Tongue (tissue), 1 donor: ENCODE measurements at regions not wholly inside any gene's neighbourhood (a gene's known extent, or its start where the extent isn't known, plus 50 kb on each side); places are given as distances from the start of the nearest gene placed in this dataset.

Experiments used
- DNase-seq: peaks from one replicate; pipeline ENCODE4 v3.0.0-alpha.2; 2015

DNA sequence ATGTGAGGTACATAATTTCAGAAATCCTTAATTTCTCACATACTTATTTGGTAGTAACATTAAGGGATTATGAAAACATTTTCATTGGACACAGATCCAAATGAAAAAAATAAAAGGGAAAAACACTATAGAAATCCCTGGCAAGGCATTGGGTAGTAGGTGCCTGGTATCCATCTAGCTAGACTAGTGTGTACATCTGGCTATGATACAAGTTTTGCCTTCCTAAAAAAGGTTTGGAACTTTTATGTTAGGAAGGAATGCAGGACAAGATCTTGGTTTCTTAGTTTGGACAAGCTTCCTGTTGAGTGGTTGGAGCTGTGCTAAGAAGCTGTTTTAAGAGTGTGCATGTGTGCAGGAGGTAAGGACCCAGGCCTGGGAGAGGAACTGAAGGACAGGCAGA is 252.3 kb upstream of the GLI3 start:
- no peak for DNase-seq

GRCh38 chr7:42485301-42485766 is 248.3 kb upstream of the GLI3 start:
- peak; percentile 41 for DNase-seq

- DNase-seq = peak; percentile 51
Observed at GRCh38 chr7:42483886-42484285, 246.9 kb upstream of the GLI3 start.

- DNase-seq = peak; percentile 61
Observed at GRCh38 chr7:42479816-42480633, 243.0 kb upstream of the GLI3 start.

- DNase-seq = no peak
Observed at GRCh38 chr7:42479452-42479815, 242.4 kb upstream of the GLI3 start.

DNA sequence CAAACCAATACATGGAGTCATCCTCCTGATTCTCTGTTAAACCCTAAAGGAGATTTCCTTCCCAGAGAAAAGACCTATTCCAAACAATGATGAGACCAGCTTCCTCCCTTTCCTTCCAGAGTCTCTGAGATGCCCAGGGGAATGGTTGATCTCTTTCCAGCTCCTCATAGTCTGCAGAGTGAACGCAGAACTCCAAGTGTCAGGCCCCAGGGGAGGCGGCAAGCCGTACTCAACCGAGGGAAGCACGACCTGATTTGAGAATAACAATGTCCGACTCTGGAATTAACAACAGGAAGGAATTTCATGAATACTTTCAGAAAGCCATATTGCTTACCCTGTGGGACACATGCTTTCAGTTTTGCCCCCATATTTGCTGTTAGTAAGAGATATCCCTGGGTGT is 241.7 kb upstream of the GLI3 start:
- DNase-seq = no peak

DNA sequence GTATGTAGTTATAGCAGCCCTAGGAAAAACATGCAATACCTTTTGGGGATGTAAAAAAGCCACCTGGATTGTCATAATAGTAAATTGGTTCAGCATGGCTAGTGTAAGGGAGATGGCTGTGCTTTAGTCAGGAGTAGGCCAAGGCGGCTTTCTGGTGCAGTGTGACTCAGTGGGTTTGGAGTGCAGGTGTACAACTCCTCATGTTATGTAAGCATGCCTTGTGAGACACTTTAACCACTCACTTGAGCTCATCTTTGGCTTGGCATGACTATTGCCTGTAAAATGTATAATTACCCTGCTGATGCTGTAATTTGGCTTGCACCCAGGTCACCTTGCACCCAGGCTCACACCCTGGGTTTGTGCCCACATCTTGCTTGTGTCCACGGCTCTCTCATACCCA is 239.2 kb upstream of the GLI3 start:
- no peak for DNase-seq

GRCh38 chr7:42475082-42475481 is 238.1 kb upstream of the GLI3 start:
- DNase-seq = no peak

- DNase-seq = no peak
Observed at GRCh38 chr7:42473099-42473498, 236.1 kb upstream of the GLI3 start.

GRCh38 chr7:42471573-42472174 is 234.7 kb upstream of the GLI3 start:
- DNase-seq = no peak

DNA sequence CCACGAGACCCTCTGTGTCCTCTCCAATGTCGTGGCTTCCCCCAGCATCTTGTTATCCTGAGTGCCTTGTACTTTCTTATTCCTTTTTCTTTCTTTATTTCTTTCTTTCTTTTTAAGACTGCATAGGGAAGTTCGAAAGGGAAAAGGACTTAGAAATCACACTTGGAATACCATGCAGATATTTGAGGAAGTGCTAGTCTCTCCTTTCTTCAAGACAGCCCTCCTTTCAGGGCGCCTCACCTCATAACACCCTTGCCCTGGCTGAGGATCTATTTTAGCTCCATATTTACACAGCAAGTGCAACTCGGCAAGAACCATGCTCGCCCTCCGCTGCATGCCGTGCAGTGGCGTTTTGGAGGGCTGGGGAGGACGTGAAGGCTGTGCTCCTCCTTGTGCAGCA is 232.3 kb upstream of the GLI3 start:
- DNase-seq = no peak

- DNase-seq = no peak
Observed at GRCh38 chr7:42468471-42468870, 231.5 kb upstream of the GLI3 start.

DNA sequence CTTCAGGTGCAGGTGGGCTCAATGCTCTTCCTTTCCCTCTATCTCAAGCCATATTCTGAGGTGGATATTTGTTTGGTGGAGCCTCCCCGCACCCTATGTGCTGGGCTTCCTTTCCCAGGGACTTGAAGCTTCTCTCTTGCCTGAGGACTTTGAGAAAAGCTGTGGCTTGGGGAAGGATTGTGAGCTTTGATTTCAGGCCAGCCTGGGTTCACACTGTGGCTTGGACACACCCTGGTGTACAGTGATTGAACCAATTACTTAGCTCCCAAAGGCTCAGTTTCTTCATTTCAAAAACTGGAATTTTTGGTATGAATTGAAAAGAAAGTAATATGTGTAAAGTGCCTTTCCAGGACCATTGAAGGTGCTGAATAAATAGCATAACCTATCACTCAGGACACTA is 224.5 kb upstream of the GLI3 start:
- no peak for DNase-seq

DNA sequence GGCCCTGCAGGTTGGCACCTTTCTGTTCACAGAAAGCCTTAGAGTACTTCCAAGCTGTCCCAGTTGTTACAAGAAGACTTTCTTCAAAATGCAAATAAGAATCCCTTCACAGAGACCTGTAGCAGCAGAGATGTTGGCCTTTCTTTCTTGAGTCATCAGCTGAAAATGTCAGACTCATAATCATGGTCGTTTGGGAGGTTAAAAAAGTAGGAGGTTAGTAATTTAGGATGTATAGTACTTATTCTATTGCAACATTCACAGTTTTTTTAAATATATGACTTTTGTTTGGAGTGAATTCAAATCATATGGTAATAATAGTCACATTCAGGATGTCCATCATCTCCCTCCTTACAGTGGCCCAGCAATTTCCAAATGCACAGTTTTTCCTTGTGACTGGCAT is 223.9 kb upstream of the GLI3 start:
- no peak for DNase-seq

- DNase-seq = no peak
Observed at GRCh38 chr7:42460148-42460547, 223.1 kb upstream of the GLI3 start.

- no peak for DNase-seq
Observed at GRCh38 chr7:42457663-42458062, 220.7 kb upstream of the GLI3 start.

DNA sequence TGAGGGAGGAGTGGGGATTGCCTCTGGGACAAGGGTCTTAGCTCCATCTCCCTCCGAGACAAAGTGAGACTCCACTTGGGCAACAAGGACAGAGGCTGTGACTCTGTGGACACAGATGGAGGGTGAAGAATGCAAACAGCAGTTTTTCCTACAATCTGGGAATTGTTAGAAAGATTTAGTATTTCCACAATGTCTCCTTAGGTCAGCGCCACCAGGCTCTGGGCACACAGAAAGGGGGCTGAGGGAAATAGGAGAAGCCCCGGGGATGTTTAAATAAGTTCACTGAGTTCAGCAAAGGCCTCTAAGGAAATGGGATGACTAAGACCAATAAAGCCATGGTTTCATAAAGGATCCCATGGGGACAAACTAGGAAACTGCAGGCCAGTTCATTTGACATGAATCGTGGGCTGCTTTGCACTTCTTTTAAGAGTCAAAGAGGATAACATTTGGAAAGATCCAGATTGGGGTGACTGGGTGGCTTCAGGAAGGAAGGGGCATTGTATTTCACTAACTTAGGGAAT is 219.8 kb upstream of the GLI3 start:
- DNase-seq = no peak

- no peak for DNase-seq
Observed at GRCh38 chr7:42456267-42456666, 219.3 kb upstream of the GLI3 start.

GRCh38 chr7:42453931-42454361 is 216.9 kb upstream of the GLI3 start:
- DNase-seq = peak; percentile 84

GRCh38 chr7:42452356-42452755 is 215.3 kb upstream of the GLI3 start:
- DNase-seq = no peak

DNA sequence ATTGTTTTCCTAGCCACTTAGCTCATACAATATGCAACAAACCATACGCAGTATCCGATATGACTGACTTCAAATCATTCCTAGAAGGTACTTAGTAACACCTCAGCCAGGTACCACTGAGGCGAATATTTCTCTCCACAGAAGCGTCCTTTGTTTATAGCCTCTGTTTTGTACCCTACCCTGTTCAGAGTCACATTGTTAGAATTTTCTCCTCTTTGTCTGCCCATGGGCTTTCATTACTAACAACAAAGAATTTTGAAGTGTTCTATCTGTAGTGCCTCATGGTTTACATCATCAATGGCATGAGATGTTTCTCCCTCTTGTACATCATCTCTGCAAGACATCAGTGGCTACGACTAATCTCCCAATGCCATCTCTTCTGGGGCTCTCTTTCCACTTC is 212.4 kb upstream of the GLI3 start:
- DNase-seq = no peak

DNA sequence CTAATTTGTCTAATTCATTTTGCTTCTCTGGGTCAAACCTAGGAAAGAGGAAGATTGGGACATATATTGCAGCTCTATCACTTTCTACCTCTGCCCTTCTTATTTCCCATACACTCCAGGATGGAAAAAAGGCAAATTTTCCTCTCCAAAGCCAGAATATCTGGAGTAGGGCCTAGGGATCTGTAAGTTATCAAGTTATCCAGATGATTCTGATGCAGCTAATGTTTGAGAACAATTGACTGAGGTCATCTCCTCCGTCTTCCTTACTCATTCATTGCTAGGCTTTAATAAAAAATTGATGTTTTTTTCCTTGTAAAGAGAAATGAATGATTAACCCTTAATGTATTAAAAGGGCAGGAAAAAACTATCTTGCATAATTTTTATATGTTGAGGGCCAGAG is 211.9 kb upstream of the GLI3 start:
- no peak for DNase-seq

DNA sequence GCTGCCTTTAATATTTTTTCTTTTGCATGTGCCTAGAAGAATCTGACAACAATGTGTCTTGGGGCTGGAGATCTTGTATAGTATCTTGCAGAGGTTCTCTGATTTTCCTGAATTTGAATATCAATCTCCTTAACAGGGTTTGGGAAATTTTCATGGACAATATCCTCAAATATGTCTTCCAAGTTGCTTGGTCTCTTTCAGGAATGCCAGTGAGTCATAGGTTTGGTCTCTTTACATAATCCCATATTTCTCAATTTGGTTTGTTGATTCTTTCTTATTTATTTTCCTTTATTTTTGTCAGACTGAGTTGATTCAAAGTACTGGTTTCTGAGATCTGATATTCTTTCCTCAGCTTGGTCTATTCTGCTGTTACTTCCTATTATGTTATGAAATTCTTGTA is 208.7 kb upstream of the GLI3 start:
- DNase-seq = no peak

DNA sequence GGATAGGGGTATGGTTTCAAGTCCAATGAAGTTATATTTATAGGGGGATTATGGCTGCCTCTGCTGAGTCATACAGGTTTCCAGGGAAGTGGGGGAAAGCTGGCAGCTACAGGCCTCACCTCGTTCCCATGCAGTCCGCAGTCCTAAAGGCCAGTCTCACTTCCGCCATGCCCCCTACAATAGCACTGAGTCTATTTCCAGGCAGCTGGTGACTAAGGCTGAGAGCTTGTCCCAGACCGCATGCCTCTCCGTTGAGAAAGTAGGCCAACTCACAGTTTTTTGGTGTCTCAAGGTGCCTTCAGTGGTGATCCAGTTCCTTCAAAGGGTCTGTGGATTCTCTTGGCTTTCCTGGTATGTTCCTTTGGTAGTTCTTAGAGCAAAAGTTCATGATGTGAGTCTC is 203.9 kb upstream of the GLI3 start:
- DNase-seq = no peak
